A549 (cell line): ENCODE measurements at regions not wholly inside any gene's neighbourhood (a gene's known extent, or its start where the extent isn't known, plus 50 kb on each side); places are given as distances from the start of the nearest gene placed in this dataset.
"Not testable (repeated sequence)": the region's sequence is repeated elsewhere in the genome, so short reads cannot be mapped to it uniquely, and the experiment has no call there.

Source experiments
- CEBPB ChIP-seq, 2 experiments: fragments of >200 bp in 1 of 2; sonication (Bioruptor Twin) in 1 of 2; formaldehyde crosslinking in 1 of 2; IDR thresholded peaks; 2 replicates each; pipeline ENCODE4 v1.6.1; 2012 to 2016
- CTCF ChIP-seq: fragments of >200 bp; sonication (Bioruptor Twin); formaldehyde crosslinking; IDR thresholded peaks from 3 replicates; pipeline ENCODE4 v1.5.1; 2016
- GATA3 ChIP-seq: IDR thresholded peaks from 2 replicates; pipeline ENCODE4 v1.6.1; 2012; ENCODE audit warnings: borderline replicate concordance
- HOXB13 ChIP-seq: fragments of 250-450 bp; sonication (Bioruptor Pico); IDR thresholded peaks from 2 replicates; pipeline ENCODE4 v1.5.0; 2020; ENCODE audit warnings: low read depth, mild to moderate bottlenecking, moderate library complexity
- POLR2A ChIP-seq: IDR thresholded peaks from 2 replicates; pipeline ENCODE4 v1.6.1; 2012; ENCODE audit warnings: mild to moderate bottlenecking, low read length
- RCOR1 ChIP-seq: fragments of 150-350 bp; IDR thresholded peaks from 2 replicates; pipeline ENCODE4 v1.6.1; 2014; ENCODE audit warnings: antibody characterized with exemption, low read length, low read depth
- RFX5 ChIP-seq: fragments of 450-650 bp; IDR thresholded peaks from 2 replicates; pipeline ENCODE4 v1.7.1; 2014; ENCODE audit warnings: antibody characterized with exemption, mild to moderate bottlenecking, moderate library complexity
- SMC3 ChIP-seq: fragments of >200 bp; sonication (Bioruptor Twin); formaldehyde crosslinking; IDR thresholded peaks from 3 replicates; pipeline ENCODE4 v1.6.1; 2018; ENCODE audit warnings: inconsistent platforms
- USF2 ChIP-seq: fragments of 450-650 bp; IDR thresholded peaks from 2 replicates; pipeline ENCODE4 v1.6.1; 2014; ENCODE audit warnings: antibody characterized with exemption

- not testable (repeated sequence) for TF ChIP-seq CTCF; POLR2A; GATA3; SMC3; HOXB13 (CRISPR knock-in tag); CEBPB (IDR thresholded peaks at IDR 0.05); RCOR1; USF2; RFX5
Observed at GRCh38 chrX:150216000-150216399, 147.1 kb upstream of the MAMLD1 start.
